HG03354 (cell line): ENCODE measurements at regions not wholly inside any gene's neighbourhood (a gene's known extent, or its start where the extent isn't known, plus 50 kb on each side); places are given as distances from the start of the nearest gene placed in this dataset.

ENCODE experiments used
- ATAC-seq: cut with Tn5 transposase; IDR thresholded peaks from one replicate; pipeline ENCODE4 v1.9.1; 2021; ENCODE audit warnings: mild to moderate bottlenecking; ENCODE audit not compliant: unreplicated experiment, poor library complexity, severe bottlenecking

DNA sequence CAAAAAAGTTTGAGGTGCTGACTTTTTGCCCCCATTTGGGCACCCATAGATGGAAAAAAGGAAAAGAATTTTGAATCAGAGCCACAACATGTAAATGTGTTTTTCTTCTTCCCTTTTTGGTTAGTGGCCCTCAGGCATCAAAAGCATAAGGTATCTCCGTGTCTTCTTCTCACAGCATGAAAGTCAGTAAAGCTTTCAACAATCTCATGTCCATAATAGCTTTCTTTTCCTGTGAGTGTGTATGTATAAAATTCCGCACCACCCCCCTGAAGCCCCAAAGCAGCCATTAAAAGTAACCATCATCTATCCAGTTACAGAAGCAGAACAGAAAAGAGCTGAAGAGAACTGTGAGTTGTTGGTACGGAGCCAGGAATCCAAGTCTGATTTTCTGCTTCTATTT is 1539.7 kb upstream of the ACVR2A start:
- ATAC-seq: no peak

DNA sequence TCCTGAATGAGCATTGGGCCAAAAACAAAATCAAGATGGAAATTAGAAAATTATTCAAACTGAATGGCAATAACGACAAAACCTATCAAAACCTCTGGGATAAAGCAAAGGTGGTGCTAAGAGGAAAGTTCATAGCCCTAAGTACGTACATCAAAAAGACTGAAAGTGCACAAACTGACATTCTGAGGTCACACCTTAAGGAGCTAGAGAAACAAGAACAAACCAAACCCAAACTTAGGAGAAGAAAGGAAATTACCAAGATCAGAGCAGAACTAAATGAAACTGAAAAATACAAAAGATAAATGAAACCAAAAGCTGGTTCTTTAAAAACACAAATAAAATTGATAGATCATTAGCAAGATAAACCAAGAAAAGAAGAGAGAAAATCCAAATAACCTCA is 1543.5 kb upstream of the ACVR2A start:
- ATAC-seq: no peak

GRCh38 chr2:146295080-146295670 is 1549.7 kb upstream of the ACVR2A start:
- no peak for ATAC-seq

DNA sequence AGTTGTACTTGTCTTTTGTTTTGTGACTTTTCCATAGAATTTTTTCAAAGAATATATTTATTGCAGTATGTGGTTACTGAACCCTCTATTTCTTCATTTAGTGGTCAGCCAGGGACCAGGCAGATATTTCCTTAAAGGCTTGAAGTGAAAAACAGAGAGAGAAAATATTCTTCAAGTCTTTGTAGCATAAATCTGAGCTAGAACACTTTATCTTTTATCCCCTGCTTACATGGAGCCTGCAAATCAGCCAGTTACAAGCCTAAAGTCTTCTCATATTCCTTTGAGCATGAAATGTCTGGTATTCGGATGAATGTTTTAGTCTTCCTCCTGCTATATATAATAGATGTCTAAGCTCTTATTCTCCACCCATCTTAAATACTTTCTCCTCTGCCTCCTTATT is 1557.5 kb upstream of the ACVR2A start:
- ATAC-seq: no peak

GRCh38 chr2:146278881-146279280 is 1565.9 kb upstream of the ACVR2A start:
- ATAC-seq: no peak

DNA sequence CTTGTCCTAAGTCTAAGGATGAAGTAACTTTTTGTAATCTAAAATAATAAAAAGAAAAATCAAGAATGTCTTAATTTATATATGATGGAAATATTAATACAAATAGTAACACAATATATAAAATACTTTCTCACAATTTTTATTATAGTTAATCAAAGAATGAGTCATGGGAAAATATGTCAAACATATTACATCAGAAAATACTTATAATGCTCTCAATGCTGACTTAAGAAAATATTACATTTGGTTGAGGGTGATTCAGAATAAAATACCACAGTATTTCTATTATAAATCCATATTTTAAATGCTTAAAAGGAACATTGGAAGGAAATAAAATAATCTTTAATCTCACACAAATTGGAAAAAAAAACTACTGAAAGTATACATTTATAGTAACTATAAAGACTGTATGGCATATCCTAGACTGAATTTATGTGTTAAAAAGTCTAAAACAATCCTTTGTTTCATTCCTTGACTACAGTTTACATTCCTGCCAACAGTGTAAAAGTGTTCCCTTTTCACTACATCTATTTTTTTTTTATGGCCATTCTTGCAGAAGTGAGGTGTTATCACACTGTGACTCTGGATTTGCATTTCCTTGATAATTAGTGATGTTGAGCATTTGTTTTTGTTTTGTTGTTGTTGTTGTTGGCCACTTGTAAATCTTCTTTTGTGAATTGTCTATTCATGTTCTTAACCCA is 1573.5 kb upstream of the ACVR2A start:
- ATAC-seq: no peak

- ATAC-seq: no peak
These were observed 1574.2 kb upstream of the ACVR2A start for GRCh38 chr2:146270618-146271017.

DNA sequence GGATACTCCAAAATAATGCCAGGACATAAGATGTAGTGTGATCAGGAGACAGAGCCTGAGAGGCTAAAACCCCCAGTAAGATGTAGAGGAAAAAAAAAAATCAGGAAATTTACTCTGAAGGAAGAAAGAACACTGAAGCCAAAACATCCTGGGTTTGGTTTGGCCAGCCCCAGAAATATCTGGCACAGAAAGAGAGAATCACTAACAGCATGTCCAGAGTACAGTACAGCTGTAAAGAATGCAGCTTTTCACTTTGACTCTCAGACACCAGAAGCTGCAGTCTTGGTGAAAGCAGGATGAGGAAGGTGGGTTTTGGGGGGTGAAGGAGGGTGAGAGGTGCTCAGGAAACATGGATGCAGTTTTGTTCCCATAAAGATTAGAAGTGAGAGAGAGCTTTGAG is 1577.7 kb upstream of the ACVR2A start:
- no peak for ATAC-seq

- ATAC-seq: no peak
These were observed 1579.2 kb upstream of the ACVR2A start for GRCh38 chr2:146265656-146266055.

DNA sequence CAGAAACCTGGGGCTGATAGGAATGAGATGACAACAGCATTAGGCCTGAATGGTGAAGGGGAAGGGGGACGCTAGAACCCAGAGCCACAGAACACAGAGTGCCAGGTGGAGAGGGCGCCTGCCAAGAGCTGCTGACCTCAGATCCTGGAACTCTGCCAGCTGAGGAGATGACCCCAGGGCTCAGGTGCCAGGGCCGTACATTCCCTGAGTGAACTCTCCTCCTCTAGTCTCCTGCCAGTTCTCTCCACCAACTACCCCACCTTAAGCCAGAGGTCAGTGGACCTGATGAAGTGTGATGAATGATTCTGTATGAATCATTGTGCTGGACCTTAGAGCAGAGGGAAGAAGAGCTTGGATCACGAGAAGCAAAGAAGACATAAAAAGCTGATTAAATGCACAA is 1582.2 kb upstream of the ACVR2A start:
- no peak for ATAC-seq

- no peak for ATAC-seq
These were observed 1584.3 kb upstream of the ACVR2A start for GRCh38 chr2:146260551-146260950.

GRCh38 chr2:146259816-146260215 is 1585.0 kb upstream of the ACVR2A start:
- ATAC-seq: no peak

- ATAC-seq: no peak
These were observed 1586.8 kb upstream of the ACVR2A start for GRCh38 chr2:146258071-146258470.

GRCh38 chr2:146252119-146252518 is 1592.7 kb upstream of the ACVR2A start:
- no peak for ATAC-seq

- no peak for ATAC-seq
These were observed 1593.5 kb upstream of the ACVR2A start for GRCh38 chr2:146251328-146251727.

- peak; percentile 33 for ATAC-seq
These were observed 1597.9 kb upstream of the ACVR2A start for GRCh38 chr2:146246736-146247523.

DNA sequence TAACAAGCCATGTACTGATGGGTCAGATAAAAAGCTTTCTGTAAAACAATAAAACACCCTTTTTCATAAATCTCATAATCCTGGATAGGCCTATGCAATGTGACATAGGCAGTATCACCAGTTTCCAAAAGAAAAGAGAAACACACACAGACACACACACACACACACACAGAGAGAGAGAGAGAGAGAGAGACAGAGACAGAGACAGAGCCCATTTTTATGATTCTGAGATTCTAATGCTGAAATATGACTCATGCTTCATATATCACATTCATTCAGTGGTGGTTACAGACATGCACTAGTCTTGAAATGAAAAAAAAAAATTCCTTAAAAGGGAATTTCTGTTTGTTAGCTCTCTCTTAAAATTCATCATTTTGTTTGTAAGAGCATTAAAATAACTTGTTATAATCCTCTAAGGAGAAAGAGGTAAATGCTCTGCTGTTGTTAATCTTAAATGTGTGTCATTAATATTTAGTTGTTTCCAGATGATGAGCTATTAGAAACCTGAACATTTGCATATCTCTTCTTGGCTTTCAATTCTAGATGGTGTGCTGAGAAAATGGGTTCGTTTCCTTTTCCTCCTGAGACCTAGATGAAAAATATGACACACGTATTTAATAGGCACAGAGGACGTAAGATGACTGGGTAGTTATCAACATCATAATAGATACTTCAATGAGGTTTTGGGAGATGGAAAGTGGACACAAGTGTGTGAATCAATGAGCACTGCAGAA is 1598.7 kb upstream of the ACVR2A start:
- peak; percentile 54 for ATAC-seq

DNA sequence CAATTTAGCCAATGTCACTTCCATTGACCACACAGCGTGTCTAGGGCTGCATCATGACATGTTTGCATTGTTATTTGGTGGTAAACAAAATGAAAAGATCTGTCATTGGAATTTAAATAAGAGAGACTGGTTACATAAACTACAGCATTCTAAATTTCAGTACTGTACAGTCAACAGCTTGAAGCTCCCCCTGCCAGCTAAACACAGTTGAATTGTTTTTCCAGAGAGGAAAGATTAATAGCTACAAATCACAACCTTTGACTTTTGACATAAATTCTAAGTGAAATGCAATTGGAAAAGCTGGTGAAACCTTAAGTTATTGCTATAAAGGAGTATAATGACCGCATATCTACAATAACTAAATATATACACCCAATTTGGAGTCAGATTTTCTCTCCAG is 1600.0 kb upstream of the ACVR2A start:
- ATAC-seq: no peak

- ATAC-seq: no peak
These were observed 1600.7 kb upstream of the ACVR2A start for GRCh38 chr2:146244131-146244530.

- no peak for ATAC-seq
These were observed 1603.8 kb upstream of the ACVR2A start for GRCh38 chr2:146241023-146241422.
